Sigmoid colon (tissue), 6 donors: ENCODE measurements at regions not wholly inside any gene's neighbourhood (a gene's known extent, or its start where the extent isn't known, plus 50 kb on each side); places are given as distances from the start of the nearest gene placed in this dataset.
"Not testable (repeated sequence)": the region's sequence is repeated elsewhere in the genome, so short reads cannot be mapped to it uniquely, and the experiment has no call there.

ENCODE experiments used
- DNase-seq: peaks from one replicate; pipeline ENCODE4 v3.0.0-alpha.2; 2019
- H3K27ac ChIP-seq, 4 donors: fragments of 200-600 bp; sonication (generic); one replicate each; pipeline ENCODE4 v1.5.1; 2016 to 2019; ENCODE audit warnings: mild to moderate bottlenecking in 1 of 4
- H3K27me3 ChIP-seq, 3 donors: fragments of 200-600 bp; sonication (generic); one replicate each; pipeline ENCODE4 v1.5.1; 2019; ENCODE audit warnings: mild to moderate bottlenecking in 1 of 3
- H3K36me3 ChIP-seq, 4 donors: fragments of 200-600 bp; sonication (generic); one replicate each; pipeline ENCODE4 v1.5.1; 2016 to 2019
- H3K4me1 ChIP-seq, 4 donors: fragments of 200-600 bp; sonication (generic); one replicate each; pipeline ENCODE4 v1.5.1; 2017 to 2019
- H3K4me3 ChIP-seq, 4 donors: fragments of 200-600 bp; sonication (generic); one replicate each; pipeline ENCODE4 v1.5.1; 2017 to 2019; ENCODE audit warnings: mild to moderate bottlenecking in 2 of 4, moderate library complexity in 1 of 4
- H3K9me3 ChIP-seq, 4 donors: fragments of 200-600 bp in 3 of 4; sonication (generic) in 3 of 4; one replicate each; pipeline versions ENCODE4 v1.5.1 to v1.6.1; 2013 to 2019
- EP300 ChIP-seq, 4 donors: sonication (generic); formaldehyde crosslinking; IDR thresholded peaks; one replicate each; pipeline ENCODE4 v1.6.1; 2017; ENCODE audit warnings: antibody characterized with exemption in 4 of 4
- POLR2A ChIP-seq, 2 donors: fragments of 450-650 bp; IDR thresholded peaks; one replicate each; pipeline ENCODE4 v1.6.1; 2016; ENCODE audit warnings: antibody characterized with exemption in 2 of 2, mild to moderate bottlenecking in 2 of 2, moderate library complexity in 2 of 2
- POLR2AphosphoS5 ChIP-seq, 4 donors: sonication (generic); formaldehyde crosslinking; IDR thresholded peaks; one replicate each; pipeline ENCODE4 v1.6.1; 2017; ENCODE audit warnings: antibody characterized with exemption in 4 of 4
- WGBS, 2 donors: extraction: QIAGEN DNeasy Blood & Tissue Kit; methylation state at CpG; one replicate each; pipeline ENCODE4 v1.1.7; 2013; 5-methylcytosine and 5-hydroxymethylcytosine counted together
- intact Hi-C: fragments of 100-400 bp; cut with DNase I; formaldehyde crosslinking; loops from one replicate; pipeline ENCODE4 v1.15.1; 2023
- small RNA-seq, 3 donors: library from RNA; depleted of rRNA; stranded (forward); fragments of <200 nt; gene quantifications; one replicate each; pipeline ENCODE3, GENCODE V24; 2016
- TF ChIP-seq, protein P1 (sequence below), 4 experiments: fragments of 450-650 bp in 3 of 4; fragments of 200-600 bp in 1 of 4; IDR thresholded peaks; one replicate each; pipeline ENCODE4 v1.5.1; 2016 to 2019; ENCODE audit warnings: antibody characterized with exemption in 4 of 4, mild to moderate bottlenecking in 3 of 4, moderate library complexity in 2 of 4
- donor health status: healthy with polysubstance abuse.
- donor health status: healthy.

DNA sequence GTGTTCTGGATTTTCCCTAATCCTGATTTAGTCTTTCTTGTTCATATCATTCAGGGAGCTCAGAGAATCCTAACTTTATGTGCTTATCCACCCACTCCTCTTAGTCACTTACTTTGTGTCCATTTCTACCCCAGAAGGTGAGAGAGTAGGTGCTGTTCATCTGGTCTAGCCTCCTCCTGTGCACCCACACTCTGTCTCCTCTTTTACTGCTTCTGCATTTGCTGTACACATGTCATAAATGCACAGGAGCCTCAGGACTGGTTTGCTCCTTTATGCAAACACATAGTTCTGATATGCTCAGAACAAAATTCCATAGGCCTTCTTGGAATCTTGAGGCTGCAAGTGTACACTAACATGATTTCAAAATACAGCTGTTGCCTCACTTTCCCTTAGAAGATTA lies 1014.7 kb downstream of the PRIM2 start:
- H3K36me3 ChIP-seq, intact Hi-C loops, DNase-seq, H3K27me3 ChIP-seq, H3K9me3 ChIP-seq, H3K4me1 ChIP-seq, H3K27ac ChIP-seq, H3K4me3 ChIP-seq: not testable (repeated sequence)

- H3K4me3 ChIP-seq, H3K4me1 ChIP-seq, intact Hi-C loops, H3K9me3 ChIP-seq, H3K36me3 ChIP-seq, H3K27me3 ChIP-seq, H3K27ac ChIP-seq, DNase-seq: not testable (repeated sequence)
- WGBS, 2 donors = 87 to 92% methylated on average over 5 of the region's 5 CpGs
Measured at GRCh38 chr6:58342287-58342686, 1024.9 kb downstream of the PRIM2 start.

DNA sequence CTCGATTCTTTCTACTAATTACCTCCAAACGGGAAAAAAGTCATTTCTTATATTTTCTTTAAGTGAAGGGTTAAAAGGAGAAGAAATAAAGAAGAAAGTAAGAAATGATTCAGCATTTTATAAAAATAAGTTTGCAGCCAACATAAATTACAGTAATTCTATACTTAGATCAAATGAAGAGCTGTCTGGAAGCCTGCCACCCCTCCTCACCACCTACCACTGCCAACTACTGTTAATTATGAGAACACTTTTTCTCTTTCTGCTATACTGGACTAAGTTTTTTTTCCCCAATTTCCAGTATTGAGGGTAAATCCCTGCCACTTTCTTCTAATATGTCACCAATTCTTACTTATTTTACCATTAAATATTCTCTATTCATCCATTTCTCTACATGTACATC lies 1030.1 kb downstream of the PRIM2 start:
- H3K36me3 ChIP-seq, H3K4me3 ChIP-seq, intact Hi-C loops, DNase-seq, H3K4me1 ChIP-seq, H3K9me3 ChIP-seq, H3K27ac ChIP-seq, H3K27me3 ChIP-seq: not testable (repeated sequence)
- 73 to 86% methylated on average over 2 of the region's 2 CpGs for WGBS, 2 donors

DNA sequence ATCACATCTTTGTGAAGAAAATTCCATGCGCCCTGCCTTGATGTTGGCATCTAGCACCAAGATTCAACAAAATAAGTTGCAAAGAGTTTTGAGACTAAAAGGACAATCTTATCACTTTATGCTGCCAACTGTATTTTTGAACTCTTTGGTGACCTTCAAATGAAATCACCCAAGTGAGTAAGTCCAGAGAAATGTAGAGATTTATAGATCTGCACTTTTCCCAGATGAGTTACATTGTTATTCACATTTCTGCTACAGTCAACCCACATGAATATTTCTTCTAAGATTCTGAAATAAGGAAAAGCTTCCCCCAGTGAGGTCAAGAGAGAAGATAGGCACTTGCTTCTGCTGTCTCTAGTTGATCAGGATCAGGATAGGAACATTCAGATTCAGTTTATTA lies 1034.2 kb downstream of the PRIM2 start:
- H3K36me3 ChIP-seq, H3K9me3 ChIP-seq, H3K4me3 ChIP-seq, H3K27ac ChIP-seq, intact Hi-C loops, DNase-seq, H3K27me3 ChIP-seq, H3K4me1 ChIP-seq: not testable (repeated sequence)
- 90 to 95% methylated on average over 1 of the region's 1 CpG for WGBS, 2 donors

- DNase-seq, H3K4me3 ChIP-seq, H3K9me3 ChIP-seq, H3K27ac ChIP-seq, H3K4me1 ChIP-seq, H3K27me3 ChIP-seq, intact Hi-C loops, H3K36me3 ChIP-seq: not testable (repeated sequence)
- 61 to 64% methylated on average over 1 of the region's 1 CpG for WGBS, 2 donors
Measured at GRCh38 chr6:58358452-58358851, 1041.0 kb downstream of the PRIM2 start.

DNA sequence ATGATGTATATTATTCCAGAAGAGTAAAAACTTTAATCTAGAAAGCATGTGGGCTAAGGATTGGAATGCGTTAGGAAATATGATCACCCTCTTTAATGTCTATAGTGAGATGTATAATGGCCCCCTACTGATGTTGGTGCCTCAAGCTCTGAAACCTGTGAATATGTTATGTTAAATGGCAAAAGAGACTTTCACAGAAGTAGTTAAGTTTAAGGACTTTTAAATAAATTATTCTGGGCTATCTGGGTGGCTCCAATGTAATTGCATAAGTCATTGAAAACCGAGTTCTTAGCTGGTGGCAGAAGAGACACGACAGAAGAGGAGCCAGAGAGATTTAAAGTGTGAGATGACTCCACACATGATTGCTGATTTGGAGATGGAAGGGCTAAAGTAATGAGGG lies 1048.4 kb downstream of the PRIM2 start:
- H3K4me3 ChIP-seq, DNase-seq, H3K27ac ChIP-seq, H3K9me3 ChIP-seq, intact Hi-C loops, H3K4me1 ChIP-seq, H3K36me3 ChIP-seq, H3K27me3 ChIP-seq: not testable (repeated sequence)
- WGBS, 2 donors = 65 to 69% methylated on average over 3 of the region's 3 CpGs

DNA sequence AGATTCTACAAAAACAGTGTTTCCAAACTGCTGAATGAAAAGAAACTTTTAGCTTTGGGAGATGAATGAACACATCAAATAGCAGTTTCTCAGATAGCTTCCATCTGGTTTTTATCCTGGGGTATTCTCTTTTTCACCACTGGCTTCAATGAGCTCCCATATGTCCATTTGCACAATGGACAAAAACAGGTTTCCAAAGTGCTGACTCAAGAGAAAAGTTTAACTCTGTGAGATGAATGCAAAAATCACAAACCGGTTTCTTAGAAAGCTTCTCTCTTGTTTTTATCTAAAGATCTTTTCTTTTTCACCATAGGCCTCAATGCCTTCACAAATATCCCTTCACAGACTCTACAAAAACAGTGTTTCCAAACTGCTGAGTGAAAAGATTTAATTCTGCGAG lies 1089.2 kb downstream of the PRIM2 start:
- H3K4me3 ChIP-seq, H3K36me3 ChIP-seq, intact Hi-C loops, H3K27me3 ChIP-seq, DNase-seq, H3K4me1 ChIP-seq, H3K9me3 ChIP-seq, H3K27ac ChIP-seq: not testable (repeated sequence)
- WGBS, 2 donors = 68 to 80% methylated on average over 2 of the region's 2 CpGs

- TF ChIP-seq, protein P1, sequence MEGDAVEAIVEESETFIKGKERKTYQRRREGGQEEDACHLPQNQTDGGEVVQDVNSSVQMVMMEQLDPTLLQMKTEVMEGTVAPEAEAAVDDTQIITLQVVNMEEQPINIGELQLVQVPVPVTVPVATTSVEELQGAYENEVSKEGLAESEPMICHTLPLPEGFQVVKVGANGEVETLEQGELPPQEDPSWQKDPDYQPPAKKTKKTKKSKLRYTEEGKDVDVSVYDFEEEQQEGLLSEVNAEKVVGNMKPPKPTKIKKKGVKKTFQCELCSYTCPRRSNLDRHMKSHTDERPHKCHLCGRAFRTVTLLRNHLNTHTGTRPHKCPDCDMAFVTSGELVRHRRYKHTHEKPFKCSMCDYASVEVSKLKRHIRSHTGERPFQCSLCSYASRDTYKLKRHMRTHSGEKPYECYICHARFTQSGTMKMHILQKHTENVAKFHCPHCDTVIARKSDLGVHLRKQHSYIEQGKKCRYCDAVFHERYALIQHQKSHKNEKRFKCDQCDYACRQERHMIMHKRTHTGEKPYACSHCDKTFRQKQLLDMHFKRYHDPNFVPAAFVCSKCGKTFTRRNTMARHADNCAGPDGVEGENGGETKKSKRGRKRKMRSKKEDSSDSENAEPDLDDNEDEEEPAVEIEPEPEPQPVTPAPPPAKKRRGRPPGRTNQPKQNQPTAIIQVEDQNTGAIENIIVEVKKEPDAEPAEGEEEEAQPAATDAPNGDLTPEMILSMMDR (IDR thresholded peaks at IDR 0.05) = no peak
- TF ChIP-seq EP300 (IDR thresholded peaks at IDR 0.05) = no peak
- TF ChIP-seq POLR2A (IDR thresholded peaks at IDR 0.05) = no peak
- TF ChIP-seq POLR2AphosphoS5 (IDR thresholded peaks at IDR 0.05) = no peak
- no peaks in the 10 kb centered on the region for H3K27me3 ChIP-seq
- no peaks in the 10 kb centered on the region for H3K36me3 ChIP-seq
- H3K4me1 ChIP-seq = no peaks in the 10 kb centered on the region
- H3K9me3 ChIP-seq = peaks cover 0 to 19% (median 17%) of the 10 kb centered on the region in 4 donors
- no peak overlapping the region for H3K4me3 ChIP-seq
- no peak for DNase-seq
- H3K27ac ChIP-seq = no peak overlapping the region
- intact Hi-C loops = no loop called here
Measured at GRCh38 chr6:58419321-58419720, 1101.9 kb downstream of the PRIM2 start.

Small RNAs in the stretch of these regions (small RNA-seq; reads per million reads assigned to genes)
- 0 reads per million in 3 donors for gene AL603755.1
